ENCODE measurements at regions not wholly inside any gene's neighbourhood (a gene's known extent, or its start where the extent isn't known, plus 50 kb on each side); places are given as distances from the start of the nearest gene placed in this dataset.
"Not testable (repeated sequence)": the region's sequence is repeated elsewhere in the genome, so short reads cannot be mapped to it uniquely, and the experiment has no call there.

- Histone ChIP-seq H3K27ac (no peak overlapping the region), H3K4me3 (no peak overlapping the region)
- no peak for TF ChIP-seq CTCF (IDR thresholded peaks at IDR 0.05)
- DNase-seq (ENCODE audit: low spot score): no peak
These were observed 213.6 kb upstream of the HTR1E start for GRCh38 chr6:86723729-86724128.

GRCh38 chr6:86723151-86723550 is 214.2 kb upstream of the HTR1E start:
- DNase-seq (ENCODE audit: low spot score): no peak
- TF ChIP-seq CTCF (IDR thresholded peaks at IDR 0.05): no peak
- Histone ChIP-seq H3K27ac (no peak overlapping the region), H3K4me3 (no peak overlapping the region)

- Histone ChIP-seq H3K4me3 (no peak overlapping the region), H3K27ac (no peak overlapping the region)
- DNase-seq (ENCODE audit: low spot score): no peak
- no peak for TF ChIP-seq CTCF (IDR thresholded peaks at IDR 0.05)
These were observed 215.2 kb upstream of the HTR1E start for GRCh38 chr6:86722131-86722530.

GRCh38 chr6:86715676-86716075 is 221.7 kb upstream of the HTR1E start:
- no peak overlapping the region for H3K27ac ChIP-seq
- DNase-seq (ENCODE audit: low spot score): no peak
- H3K4me3 ChIP-seq: no peak overlapping the region
- no peak for TF ChIP-seq CTCF (IDR thresholded peaks at IDR 0.05)

GRCh38 chr6:86712039-86712438 is 225.3 kb upstream of the HTR1E start:
- Histone ChIP-seq H3K27ac (no peak overlapping the region), H3K4me3 (no peak overlapping the region)
- no peak for DNase-seq (ENCODE audit: low spot score)
- no peak for TF ChIP-seq CTCF (IDR thresholded peaks at IDR 0.05)

- Histone ChIP-seq H3K4me3 (no peak overlapping the region), H3K27ac (no peak overlapping the region)
- DNase-seq (ENCODE audit: low spot score): no peak
- TF ChIP-seq CTCF (IDR thresholded peaks at IDR 0.05): no peak
These were observed 229.7 kb upstream of the HTR1E start for GRCh38 chr6:86707545-86708120.

GRCh38 chr6:86706449-86706848 is 230.9 kb upstream of the HTR1E start:
- no peak overlapping the region for H3K27ac ChIP-seq
- DNase-seq (ENCODE audit: low spot score): no peak

GRCh38 chr6:86701228-86701627 is 236.1 kb upstream of the HTR1E start:
- not testable (repeated sequence) for H3K27ac ChIP-seq; DNase-seq (ENCODE audit: low spot score); H3K4me3 ChIP-seq

More at GRCh38 chr6:86706449-86706848, 230.9 kb upstream of the HTR1E start:
- TF ChIP-seq CTCF (IDR thresholded peaks at IDR 0.05): no peak
- no peak overlapping the region for H3K4me3 ChIP-seq
